ENCODE measurements at regions not wholly inside any gene's neighbourhood (a gene's known extent, or its start where the extent isn't known, plus 50 kb on each side); places are given as distances from the start of the nearest gene placed in this dataset.

DNA sequence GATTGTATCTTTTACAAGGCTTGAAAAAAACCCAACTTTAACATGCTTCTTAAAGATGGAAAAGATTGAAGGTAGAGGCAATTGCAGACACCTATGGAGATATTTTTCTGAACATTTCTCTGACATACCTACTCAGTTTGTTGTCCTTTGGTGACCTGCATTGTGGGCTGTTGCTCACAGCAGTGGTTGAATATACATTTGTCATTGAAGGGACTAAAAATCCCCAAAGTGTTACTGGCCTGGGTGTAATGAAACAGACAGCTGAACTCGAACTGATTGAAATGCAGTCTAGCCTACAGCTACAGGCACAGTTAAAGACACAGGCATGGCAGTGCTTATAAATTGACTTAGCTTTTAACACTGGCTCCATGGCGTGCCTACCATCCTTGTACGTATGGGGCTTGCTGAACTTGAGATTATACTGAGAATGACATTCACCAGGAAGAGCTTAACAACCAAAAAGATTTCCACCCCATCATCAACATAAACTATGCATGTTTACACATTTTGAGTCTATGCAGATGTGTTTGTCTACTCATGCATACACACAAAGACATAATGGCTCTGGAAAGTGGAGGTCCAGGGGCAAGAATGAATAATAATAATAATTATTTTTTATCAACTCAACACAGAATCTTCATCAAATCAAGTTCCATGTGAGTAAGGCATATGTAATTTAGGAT is 83.2 kb upstream of the NOX3 start:
- TF ChIP-seq EZH2phosphoT487 (IDR thresholded peaks at IDR 0.05; ENCODE audit: insufficient read depth, low read depth) (no peak), EZH2 (IDR thresholded peaks at IDR 0.05; ENCODE audit: insufficient read depth, poor library complexity, severe bottlenecking) (no peak)

Data from GM23248 (cell line).